Breast epithelium (tissue), 4 donors: ENCODE measurements at regions not wholly inside any gene's neighbourhood (a gene's known extent, or its start where the extent isn't known, plus 50 kb on each side); places are given as distances from the start of the nearest gene placed in this dataset.

Experiments
- DNase-seq, 2 donors: peaks; one replicate each; pipeline ENCODE4 v3.0.0-alpha.2; 2019; ENCODE audit warnings: low spot score in 2 of 2
- H3K27ac ChIP-seq, 2 donors: fragments of 200-600 bp; sonication (generic) in 1 of 2; one replicate each; pipeline ENCODE4 v1.5.1; 2016 to 2019; ENCODE audit warnings: mild to moderate bottlenecking in 1 of 2
- H3K27me3 ChIP-seq, 2 donors: fragments of 200-600 bp; sonication (generic) in 1 of 2; one replicate each; pipeline versions ENCODE4 v1.5.1 to v1.6.0; 2017 to 2019; ENCODE audit warnings: control low read depth in 1 of 2, mild to moderate bottlenecking in 1 of 2
- H3K36me3 ChIP-seq: fragments of 200-600 bp; one replicate; pipeline ENCODE4 v1.5.1; 2019
- H3K4me1 ChIP-seq, 2 donors: fragments of 200-600 bp; sonication (generic); one replicate each; pipeline ENCODE4 v1.5.1; 2016 to 2019; ENCODE audit warnings: control low read depth in 1 of 2
- H3K4me3 ChIP-seq, 3 donors: fragments of 200-600 bp; sonication (generic); 1 replicate in 2 of 3; 2 replicates in 1 of 3; pipeline ENCODE4 v1.5.1; 2016 to 2019; ENCODE audit warnings: mild to moderate bottlenecking in 3 of 3, moderate library complexity in 2 of 3
- H3K9me3 ChIP-seq, 2 donors: fragments of 200-600 bp; sonication (generic) in 1 of 2; one replicate each; pipeline ENCODE4 v1.5.1; 2016 to 2019; ENCODE audit warnings: control low read depth in 1 of 2
- CTCF ChIP-seq, 3 donors: fragments of 450-650 bp; IDR thresholded peaks; one replicate each; pipeline ENCODE4 v1.5.1; 2016 to 2017; ENCODE audit warnings: antibody characterized with exemption in 3 of 3, mild to moderate bottlenecking in 3 of 3, moderate library complexity in 3 of 3
- POLR2A ChIP-seq: fragments of 450-650 bp; IDR thresholded peaks from one replicate; pipeline ENCODE4 v1.6.1; 2016; ENCODE audit warnings: antibody characterized with exemption, mild to moderate bottlenecking, moderate library complexity
- POLR2AphosphoS5 ChIP-seq, 3 donors: sonication (generic); formaldehyde crosslinking; IDR thresholded peaks; one replicate each; pipeline ENCODE4 v1.6.1; 2017; ENCODE audit warnings: antibody characterized with exemption in 3 of 3
- intact Hi-C: fragments of 100-400 bp; cut with DNase I; formaldehyde crosslinking; loops from one replicate; pipeline ENCODE4 v1.15.1; 2023; ENCODE audit warnings: low total_unique reads

GRCh38 chr6:27019651-27020552, 227.6 kb upstream of the PRSS16 start:
- peak; percentile 88 to 92 for DNase-seq
- Histone ChIP-seq H3K4me3 (peak overlapping the region; percentile 56 to 81 (median 80)), H3K9me3 (peaks cover 0 to 20% of the 10 kb centered on the region in 2 donors), H3K4me1 (no peaks in the 10 kb centered on the region), H3K36me3 (no peaks in the 10 kb centered on the region), H3K27ac (peak overlapping the region; percentile 94 to 97), H3K27me3 (no peaks in the 10 kb centered on the region)
- intact Hi-C loops, result no loop called here
- TF ChIP-seq POLR2A (peak; percentile 50), CTCF (IDR thresholded peaks at IDR 0.05) (no peak), POLR2AphosphoS5 (IDR thresholded peaks at IDR 0.05) (peak; percentile 72 to 90 (median 85))

- TF ChIP-seq POLR2A, result no peak
- Histone ChIP-seq H3K4me3 (peak overlapping the region; percentile 56 to 81 (median 80)), H3K27me3 (no peaks in the 10 kb centered on the region), H3K36me3 (no peaks in the 10 kb centered on the region), H3K27ac (peak overlapping the region; percentile 94 to 97), H3K4me1 (no peaks in the 10 kb centered on the region), H3K9me3 (peaks cover 0 to 20% of the 10 kb centered on the region in 2 donors)
- intact Hi-C loops, result no loop called here
- no peak for DNase-seq
These were observed 227.0 kb upstream of the PRSS16 start for GRCh38 chr6:27020553-27020880.

GRCh38 chr6:27023664-27024063, 223.8 kb upstream of the PRSS16 start:
- no peaks in the 10 kb centered on the region for H3K4me1 ChIP-seq
- no peak for DNase-seq
- H3K4me3 ChIP-seq, result no peak overlapping the region
- H3K36me3 ChIP-seq, result no peaks in the 10 kb centered on the region
- no peaks in the 10 kb centered on the region for H3K27me3 ChIP-seq
- TF ChIP-seq POLR2A, result no peak
- TF ChIP-seq POLR2AphosphoS5 (IDR thresholded peaks at IDR 0.05), result no peak
- no peak for TF ChIP-seq CTCF (IDR thresholded peaks at IDR 0.05)
- no peak overlapping the region for H3K27ac ChIP-seq
- intact Hi-C loops, result no loop called here
- no peaks in the 10 kb centered on the region for H3K9me3 ChIP-seq

GRCh38 chr6:27025351-27025750, 222.2 kb upstream of the PRSS16 start:
- no peak overlapping the region for H3K4me3 ChIP-seq
- H3K36me3 ChIP-seq, result no peaks in the 10 kb centered on the region
- H3K9me3 ChIP-seq, result no peaks in the 10 kb centered on the region
- intact Hi-C loops, result no loop called here
- H3K27ac ChIP-seq, result no peak overlapping the region
- DNase-seq, result no peak
- no peaks in the 10 kb centered on the region for H3K4me1 ChIP-seq
- no peaks in the 10 kb centered on the region for H3K27me3 ChIP-seq
- no peak for TF ChIP-seq POLR2AphosphoS5 (IDR thresholded peaks at IDR 0.05)
- TF ChIP-seq CTCF (IDR thresholded peaks at IDR 0.05), result no peak
- TF ChIP-seq POLR2A, result no peak

- H3K9me3 ChIP-seq, result no peaks in the 10 kb centered on the region
- no peak overlapping the region for H3K27ac ChIP-seq
- H3K27me3 ChIP-seq, result no peaks in the 10 kb centered on the region
- TF ChIP-seq CTCF (IDR thresholded peaks at IDR 0.05) (no peak), POLR2AphosphoS5 (IDR thresholded peaks at IDR 0.05) (no peak), POLR2A (no peak)
- no peaks in the 10 kb centered on the region for H3K36me3 ChIP-seq
- H3K4me3 ChIP-seq, result no peak overlapping the region
- intact Hi-C loops, result no loop called here
- H3K4me1 ChIP-seq, result no peaks in the 10 kb centered on the region
- no peak for DNase-seq
These were observed 221.1 kb upstream of the PRSS16 start for GRCh38 chr6:27026361-27026760.
